ENCODE measurements at regions not wholly inside any gene's neighbourhood (a gene's known extent, or its start where the extent isn't known, plus 50 kb on each side); places are given as distances from the start of the nearest gene placed in this dataset.

DNA sequence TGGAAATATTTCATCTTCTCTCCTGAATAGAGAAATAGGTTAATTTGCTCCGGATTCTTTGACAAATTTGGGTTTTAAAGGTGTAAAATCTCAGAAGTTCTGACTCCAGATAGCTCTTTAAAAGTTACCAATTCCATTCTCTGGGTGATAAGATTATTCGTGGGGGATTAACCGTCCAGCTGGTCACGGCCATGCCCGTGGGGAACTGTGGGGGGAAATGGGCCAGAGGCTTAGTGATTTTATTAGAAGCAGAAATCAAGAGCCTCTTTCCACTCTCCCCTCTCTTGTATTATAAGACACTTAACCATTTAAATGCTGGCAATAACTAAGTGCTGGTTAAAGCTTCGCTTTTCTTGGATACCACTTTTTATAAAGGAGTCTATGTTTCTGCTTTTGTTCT, 376.4 kb upstream of the KAZN start:
- no peak for DNase-seq

DNA sequence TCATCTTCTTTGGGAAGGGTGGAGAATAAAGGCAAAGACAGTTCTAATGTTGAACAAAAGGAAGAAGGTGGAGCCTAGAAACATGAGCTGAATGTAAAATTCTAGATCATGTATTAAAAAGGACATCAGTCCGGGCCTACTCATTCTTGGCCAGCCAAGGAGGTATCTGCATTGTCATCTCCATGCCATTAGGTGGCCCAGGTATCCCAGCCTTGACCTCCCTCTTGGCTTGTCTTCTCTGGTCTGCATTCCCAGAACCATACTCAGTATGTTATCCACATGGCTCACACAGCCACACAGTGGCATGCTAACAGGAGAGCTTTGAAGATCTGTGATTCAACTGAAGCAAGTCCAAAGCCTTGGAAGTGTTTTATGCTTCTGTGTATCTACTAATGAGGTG, 369.8 kb upstream of the KAZN start:
- no peak for DNase-seq

DNA sequence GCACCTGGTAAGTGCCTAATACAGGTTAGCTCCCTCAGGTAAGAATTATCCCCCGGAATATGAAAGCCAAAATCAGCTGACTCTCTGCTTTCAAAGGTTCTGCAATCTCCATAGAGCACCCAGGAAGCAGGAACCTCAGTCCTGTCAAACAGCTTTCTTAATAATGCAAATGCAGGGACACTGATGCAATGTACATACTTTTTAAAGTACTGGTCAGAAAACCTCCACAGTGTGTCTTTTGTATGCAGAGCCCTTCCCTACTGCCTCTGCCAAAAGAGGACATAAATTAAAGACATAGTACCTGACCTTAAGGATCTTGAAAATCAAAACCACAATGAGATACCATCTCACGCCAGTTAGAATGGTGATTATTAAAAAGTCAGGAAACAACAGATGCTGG, 365.0 kb upstream of the KAZN start:
- DNase-seq: no peak

DNA sequence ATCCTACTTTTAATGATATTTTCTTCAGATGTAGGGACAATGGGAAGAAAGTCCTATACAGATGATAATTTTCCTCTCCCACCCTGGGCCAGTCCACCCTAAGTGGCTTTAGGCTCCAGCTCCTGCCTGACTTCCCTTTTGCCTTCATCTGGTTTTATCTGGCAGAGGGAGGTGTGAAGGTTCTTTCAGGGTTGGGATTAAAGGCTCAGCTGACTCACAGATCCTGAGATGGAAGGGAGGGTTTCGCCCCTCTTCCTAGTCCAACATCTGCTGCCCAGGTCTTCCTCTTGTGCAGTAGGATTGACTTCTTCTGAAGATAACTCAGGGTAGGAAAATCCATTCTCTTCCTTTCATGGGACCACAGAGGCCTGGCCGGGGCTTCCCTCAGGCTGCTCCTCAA, 362.4 kb upstream of the KAZN start:
- DNase-seq: no peak

DNA sequence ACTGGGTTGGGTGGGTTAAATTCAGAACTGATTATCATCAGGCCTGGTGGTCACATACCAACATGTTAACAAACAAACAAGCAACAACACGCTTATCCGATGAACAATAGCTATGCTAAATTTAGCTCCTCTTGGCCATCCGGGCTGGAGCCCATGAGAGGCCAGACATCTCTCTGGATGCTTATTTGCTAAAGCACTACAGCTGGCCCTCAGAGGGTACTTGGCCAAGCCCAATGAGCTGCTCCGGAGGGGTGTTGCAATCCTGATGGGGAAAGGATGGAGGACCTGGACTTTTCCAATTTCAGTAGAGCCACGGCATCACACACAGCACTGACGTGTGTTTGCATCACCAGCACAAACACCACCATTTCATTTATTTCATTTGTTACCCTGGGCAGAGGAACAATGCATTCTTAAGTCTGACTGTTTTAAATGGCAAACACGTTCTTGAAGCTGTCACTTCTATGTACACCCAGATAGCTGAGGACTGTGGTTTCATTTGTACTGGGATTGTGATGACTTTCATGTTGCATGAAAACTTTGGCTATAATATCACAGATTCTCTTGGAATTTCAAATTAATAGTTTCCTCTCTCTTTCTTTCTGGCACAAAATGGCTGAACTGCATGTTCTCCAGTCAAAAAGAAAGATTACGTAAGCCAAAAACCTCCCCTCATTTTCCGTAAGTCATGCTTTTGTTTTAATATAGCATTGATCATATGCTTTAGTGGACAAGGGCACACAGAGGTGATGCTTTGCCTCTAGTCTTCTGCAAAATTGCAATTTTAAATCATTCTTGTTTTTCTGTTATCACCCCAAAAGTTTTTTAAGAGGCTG, 359.8 kb upstream of the KAZN start:
- DNase-seq: no peak

DNA sequence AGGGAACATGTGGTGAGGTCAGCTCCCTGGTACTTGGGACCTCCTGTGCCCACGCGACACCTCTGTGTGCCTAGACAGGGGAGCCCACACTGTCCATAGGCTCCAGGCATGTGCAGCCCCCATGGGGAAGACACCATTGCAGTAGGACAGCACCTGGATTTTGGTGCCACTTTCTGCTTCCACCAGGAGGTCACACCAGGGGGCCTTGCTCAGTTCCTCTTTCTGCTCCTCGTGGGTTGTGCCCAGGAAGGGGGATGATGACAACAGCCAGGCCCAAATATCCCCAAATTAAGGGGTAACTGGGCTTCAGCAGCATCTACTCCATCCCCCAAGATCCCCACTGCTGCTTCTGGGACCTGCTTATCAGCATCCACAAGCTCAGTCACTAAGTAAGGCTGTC, 358.2 kb upstream of the KAZN start:
- DNase-seq: no peak

DNA sequence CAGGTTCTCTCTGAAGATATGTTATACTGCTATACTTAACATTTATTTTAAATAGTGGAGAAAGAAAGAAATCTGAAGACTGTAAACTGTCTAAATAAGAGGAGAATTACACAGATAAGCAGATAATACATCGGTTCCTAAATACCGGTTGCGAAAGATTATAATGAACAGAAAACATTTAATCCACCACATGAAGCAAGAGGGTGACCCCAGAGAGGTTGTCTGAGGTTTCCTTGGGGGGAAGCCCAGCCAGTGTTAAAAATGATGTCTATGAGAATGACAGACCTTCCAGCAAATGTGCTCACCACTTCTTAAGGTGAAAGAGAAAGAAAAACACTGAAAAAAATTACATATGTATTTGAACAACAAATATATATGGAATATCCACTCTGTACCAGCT, 356.4 kb upstream of the KAZN start:
- DNase-seq: no peak

DNA sequence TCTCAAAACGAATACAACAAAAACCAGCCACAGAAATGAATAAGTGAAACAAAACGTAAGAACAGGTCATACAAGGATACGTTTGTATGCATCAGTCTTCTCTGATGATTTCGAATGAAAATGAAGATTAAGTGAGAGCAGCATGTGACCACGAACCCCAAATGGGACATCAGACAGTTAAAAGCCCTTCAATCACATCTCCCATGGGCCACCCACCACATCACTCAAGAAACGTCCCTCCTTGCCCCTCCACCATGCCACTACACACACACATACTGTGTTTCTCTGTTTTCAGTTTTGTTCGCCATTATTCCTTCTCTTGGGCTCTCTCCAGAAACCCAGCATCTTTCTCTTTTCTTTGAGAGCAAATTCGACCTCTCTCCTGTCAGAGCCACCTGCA, 355.6 kb upstream of the KAZN start:
- no peak for DNase-seq

DNA sequence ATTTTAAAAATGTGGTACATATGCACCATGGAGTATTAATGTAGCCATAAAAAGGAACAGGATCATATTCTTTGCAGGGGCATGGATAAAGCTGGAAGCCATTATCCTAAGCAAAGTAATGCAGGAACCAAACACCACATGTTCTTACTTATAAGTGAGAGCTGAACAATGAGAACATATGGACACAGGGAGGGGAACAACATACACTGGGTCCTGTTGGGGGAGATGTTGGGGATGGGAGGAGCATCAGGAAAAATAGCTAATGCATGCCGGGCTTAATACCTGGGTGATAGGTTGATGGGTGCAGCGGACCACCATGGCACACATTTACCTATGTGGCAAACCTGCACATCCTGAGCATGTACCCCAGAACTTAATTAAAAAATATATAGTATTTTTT, 352.5 kb upstream of the KAZN start:
- DNase-seq: no peak

DNA sequence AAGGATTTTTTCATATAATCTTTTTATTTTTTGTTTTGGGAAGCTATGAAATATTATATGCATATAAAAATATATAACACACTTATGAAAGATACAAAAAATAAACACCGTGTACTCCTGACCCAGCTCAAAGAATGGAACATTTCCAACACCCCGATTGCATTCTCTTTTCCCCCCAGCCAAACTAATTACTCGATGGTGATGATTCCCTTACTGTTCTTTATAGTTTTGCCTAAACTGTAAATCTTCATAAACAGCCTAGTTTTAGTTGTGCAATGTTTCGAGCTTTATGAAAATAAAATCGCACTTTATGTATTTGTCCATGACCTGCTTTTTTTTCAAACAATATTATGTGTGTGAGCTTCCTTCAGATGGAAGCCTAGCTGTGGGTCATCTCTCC, 352.0 kb upstream of the KAZN start:
- DNase-seq: no peak

DNA sequence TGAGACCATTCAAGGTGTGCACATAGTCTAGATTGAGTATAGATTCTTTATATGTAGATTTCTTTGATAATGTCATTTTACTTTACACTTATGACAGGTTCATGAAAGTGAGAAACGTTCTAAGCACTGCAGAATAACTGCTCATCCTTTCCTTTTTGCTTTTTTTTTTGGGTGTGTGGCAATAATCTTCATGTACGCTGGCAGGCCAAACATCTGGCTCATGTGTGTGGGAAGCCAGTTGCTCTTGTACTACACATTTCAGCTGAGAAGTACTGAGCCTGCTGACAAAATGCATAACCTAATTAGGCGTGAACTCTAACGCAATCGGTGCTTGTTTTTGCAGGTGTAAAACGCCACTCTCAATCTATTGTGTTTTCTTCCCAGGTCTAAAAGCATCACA, 350.8 kb upstream of the KAZN start:
- no peak for DNase-seq

DNA sequence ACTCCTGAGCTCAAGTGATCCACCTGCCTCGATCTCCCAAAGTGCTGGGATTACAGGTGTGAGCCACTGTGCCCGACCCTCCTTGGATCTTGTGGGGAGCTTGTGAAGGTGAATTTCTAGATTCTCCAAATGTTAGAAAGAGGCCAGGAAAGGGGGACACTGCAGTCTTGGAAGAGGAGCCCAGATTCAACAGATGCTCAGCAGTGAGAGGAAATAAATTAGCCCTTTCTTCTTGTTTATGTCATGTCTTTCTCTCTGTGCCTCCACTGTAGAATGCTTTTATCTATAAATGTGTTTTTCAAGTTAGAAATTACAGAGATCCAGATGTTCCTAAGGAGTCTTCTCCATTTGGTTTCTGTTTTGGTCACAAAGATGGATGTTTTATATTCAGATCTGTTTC, 346.6 kb upstream of the KAZN start:
- DNase-seq: no peak

DNA sequence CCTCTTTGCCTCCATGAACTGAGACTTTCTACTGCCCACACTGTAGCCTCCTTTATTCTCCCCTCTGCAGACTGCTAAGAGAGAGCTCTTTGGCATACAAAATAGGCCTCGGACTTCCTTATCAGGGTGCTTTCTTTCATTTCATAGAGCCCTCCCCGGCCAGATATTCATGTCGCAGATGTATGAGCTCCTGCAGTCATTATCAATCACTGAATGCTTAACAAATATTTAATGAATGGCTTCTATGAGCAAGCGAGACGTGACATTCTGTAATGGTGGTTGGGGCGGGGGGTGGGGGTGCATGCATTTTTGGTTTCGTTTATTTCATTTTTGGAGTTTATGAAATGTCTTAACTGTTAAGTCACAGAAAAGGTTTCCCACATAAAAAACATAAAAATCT, 344.8 kb upstream of the KAZN start:
- no peak for DNase-seq

DNA sequence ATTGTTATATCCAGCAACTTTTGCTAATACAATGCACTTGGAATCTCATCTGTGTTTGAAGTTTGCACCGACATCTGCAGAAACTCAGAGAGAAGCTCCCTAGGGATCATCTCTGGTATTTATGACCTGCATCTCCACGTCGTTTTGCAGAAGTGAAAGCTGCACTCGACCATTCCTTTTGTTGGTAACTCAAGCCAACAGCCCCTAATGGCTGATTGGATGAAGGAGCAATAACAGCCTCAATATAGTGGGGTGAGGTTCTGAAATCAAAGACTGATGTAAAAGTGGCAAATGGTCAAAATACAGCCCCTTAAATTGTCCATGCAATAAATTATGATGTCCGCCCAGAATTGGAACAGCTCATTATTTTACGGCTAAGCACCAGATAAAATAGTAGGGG, 344.2 kb upstream of the KAZN start:
- peak; percentile 23 for DNase-seq

DNA sequence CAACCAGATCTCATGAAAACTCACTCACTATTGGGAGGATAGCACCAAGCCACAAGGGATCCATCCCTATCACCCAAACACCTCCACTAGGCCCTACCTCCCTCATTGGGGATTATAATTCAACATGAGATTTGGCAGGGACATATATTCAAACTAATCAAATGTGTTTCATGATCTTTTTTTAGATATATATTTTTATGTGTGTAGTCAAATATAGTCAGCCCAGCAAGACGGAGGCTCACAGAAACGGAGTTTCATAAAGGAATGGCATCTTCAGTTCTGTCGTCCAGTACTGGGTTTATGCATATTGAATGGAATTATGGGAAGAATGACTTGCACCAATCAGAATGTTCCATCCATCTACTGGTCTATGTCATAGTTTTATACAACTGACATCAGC, 343.3 kb upstream of the KAZN start:
- no peak for DNase-seq

DNA sequence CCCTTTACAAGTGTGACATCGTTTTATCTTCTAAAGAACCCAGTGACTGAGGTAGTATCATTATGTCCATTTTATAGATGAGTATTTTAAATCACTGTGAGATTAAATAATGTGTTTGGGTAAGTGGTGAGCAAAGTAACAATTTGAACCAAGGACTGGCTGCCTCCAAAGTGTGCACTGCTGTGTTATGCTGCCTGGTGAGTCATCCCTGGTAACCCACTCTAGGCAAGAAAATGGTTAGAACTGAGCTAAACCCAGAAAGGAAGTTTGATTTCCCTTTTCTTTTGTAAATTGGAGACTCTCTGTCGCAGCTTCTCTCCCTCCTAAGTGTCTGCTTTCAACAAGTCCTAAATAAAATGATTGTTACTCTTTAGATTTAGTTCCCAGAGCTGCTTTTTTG, 342.8 kb upstream of the KAZN start:
- peak; percentile 19 for DNase-seq

DNA sequence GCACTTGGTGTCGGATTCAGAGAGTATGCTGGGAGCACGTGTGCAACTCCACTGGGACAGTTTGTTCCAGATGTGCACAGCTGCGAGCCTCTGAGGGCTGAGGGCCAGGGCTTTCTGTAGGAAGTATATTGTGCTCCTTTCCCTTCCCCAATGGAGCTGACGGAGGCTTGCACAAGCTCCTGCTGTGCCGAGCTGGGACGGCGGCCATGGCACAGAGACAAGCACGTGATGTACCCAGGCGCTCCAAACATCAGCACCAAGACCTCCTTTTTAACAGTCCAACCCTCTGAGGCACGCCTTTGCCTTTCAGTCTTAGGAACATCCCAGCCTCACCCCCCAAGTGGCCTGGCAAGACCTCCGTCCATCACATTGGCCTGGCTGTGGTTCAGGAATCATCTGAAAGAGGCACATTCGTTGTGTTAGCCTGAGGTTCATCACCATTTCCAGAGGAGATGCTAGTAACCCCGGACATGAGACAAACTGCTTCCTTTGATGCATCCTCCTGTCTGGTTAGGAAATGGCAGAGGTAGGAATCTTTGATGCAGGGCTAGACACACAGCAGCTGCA, 339.2 kb upstream of the KAZN start:
- DNase-seq: no peak

DNA sequence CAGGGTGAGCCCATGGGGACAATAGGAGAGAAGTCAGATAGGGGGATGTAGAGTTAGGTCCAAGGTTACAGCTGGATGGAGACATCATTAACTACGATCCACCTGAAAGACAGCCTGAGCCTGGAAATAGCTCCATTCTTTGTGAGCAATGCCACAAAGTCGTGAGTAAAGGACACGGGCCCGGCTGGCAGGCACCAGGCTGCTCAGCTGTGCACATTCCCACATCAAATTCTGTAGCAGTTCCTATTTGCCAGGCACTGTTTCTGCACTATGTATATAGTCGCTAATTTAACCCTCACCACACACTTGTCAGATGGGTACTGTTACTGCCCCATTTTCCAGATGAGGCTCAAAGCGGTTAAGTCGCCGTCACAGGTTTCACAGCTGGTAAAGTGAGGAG, 338.0 kb upstream of the KAZN start:
- DNase-seq: no peak

DNA sequence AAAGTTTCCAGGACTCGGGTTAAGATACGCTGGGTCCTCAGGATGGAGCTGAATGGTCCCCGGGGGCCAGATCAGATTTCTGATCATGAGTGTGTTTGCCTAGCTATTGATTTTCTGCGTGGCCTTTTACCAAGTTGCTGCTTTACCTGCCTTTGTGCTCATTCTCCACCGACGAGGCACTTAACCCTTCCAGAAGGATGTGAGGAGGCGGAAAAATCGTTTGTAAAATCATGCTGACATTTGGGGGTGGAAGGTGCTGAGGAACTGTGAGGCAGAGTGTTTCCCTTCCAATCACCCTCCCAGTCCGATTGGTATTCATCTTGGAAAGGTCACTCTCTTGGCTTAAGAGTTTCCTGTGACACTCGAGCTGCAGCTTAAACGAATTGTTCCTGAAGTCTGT, 337.1 kb upstream of the KAZN start:
- no peak for DNase-seq

DNA sequence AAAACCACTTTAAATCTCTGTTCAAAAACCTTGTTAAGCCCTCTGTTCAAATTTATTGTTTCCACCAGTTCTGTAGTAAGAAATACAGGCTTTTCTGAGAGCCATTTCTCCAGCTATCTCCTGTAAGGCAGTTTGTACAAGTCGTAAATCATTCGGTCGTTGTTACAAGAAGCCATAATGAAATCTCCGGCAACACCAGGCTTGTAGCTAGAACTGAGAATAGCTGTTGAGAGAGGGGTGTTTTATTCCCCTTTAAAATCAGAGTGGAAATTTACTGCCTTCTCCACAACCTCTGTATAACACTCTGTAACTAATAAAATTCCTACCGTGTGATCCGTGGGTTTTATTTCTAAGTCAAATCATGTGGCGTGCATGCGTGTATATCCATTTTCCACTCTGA, 335.8 kb upstream of the KAZN start:
- no peak for DNase-seq

DNA sequence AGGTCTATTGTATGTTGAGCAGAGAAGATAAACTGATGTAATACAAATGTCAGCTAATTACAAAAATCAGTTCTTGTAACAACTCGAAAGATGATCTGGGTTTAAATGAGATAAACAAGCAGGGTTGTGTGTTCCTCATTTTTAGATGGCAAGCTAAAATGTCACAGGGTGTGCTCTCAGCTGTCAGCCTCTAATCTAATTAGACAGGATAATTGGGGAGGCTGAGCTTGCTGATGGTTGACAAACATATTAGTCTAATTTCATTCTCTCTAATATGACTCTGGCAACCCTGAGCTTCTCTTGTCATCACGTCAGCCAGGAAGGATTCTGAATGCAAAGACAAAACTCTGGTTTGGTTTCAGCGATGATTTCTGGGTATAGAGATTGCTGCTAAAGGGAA, 335.3 kb upstream of the KAZN start:
- no peak for DNase-seq

DNA sequence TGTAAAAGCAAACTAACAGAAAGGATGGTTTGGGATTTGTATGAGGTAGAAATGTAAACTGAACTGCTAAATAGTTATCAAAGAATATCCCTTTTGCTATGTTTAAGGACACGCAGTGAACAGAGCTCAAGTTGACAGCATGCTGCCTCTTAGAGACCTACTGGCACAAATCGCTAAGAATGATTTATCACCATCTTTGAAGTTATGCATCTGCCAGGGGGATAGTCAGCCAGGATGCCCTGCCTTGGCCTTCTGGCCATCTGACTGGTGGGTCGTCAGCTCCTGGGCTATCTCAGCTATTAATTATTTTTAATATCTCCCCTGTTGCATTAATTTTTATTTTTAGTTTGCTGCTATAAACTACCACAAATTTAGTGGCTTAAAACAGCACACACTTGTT, 334.8 kb upstream of the KAZN start:
- DNase-seq: no peak

DNA sequence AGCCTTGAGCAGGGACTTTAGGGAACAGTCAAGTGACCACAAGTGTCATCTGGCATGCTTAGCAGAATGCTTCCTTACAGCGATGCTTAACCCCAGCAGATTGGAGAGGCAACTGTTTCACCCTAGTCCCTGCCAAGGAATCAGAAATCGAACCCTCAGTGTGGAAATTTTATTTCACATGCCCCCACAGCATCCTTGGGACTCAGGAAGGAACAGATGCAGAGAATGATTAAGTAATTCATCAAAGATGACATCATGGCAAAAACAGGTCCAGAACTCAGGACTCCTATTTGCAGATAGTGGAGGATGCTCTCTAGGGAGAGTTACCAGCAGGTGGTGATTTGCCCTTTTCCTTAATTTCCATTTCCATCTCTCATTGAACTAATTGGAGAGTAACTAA, 333.0 kb upstream of the KAZN start:
- DNase-seq: no peak

DNA sequence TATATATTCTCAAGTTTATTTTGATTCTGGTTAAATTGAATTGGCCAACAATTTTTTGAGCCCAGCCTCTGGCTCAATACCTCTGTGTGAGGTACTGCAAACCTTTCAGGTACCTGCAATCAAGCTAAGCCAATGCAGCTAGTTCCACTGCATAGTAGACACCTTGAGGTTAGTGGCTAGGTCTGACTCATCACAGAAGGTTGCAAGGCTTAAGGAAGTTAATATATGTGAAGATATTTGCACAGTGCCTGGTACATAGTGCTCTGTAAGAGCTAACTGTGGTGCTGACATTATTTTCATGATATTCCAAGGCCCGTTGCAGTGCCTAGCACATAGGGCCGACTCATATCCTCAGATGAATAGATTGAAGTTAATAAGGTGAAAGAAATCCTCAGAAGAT, 330.5 kb upstream of the KAZN start:
- no peak for DNase-seq

DNA sequence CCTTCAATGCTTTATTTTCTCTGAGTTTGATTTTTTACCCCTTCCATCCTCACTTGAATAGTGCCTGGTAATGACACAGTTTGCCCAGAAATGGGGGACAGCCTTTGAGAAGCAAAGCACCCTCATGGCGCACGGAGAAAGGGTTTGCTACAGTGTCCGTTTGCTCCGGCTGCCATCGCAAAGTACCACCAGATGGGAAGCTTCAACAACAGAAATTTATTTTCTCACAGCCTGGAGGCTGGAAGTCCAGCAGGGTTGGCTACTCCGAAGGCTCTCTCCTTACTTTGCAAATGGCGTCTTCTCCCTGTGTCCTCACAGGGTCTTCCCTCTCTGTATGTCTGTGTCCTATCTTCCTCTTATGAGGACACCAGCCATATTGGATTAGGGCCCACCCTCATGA, 327.7 kb upstream of the KAZN start:
- no peak for DNase-seq
